CD4-positive, alpha-beta T cell treated with Interleukin-4 for 1 hour (primary cell): ENCODE measurements at regions not wholly inside any gene's neighbourhood (a gene's known extent, or its start where the extent isn't known, plus 50 kb on each side); places are given as distances from the start of the nearest gene placed in this dataset.

Experiments
- DNase-seq, 2 donors: peaks; one replicate each; pipeline ENCODE4 v3.0.0-alpha.2; 2020 to 2022

- DNase-seq = no peak
Measured at GRCh38 chr7:46393142-46393541, 472.1 kb upstream of the IGFBP3 start.

- no peak for DNase-seq
Measured at GRCh38 chr7:46391231-46392201, 470.4 kb upstream of the IGFBP3 start.

- DNase-seq = no peak
Measured at GRCh38 chr7:46390042-46390441, 469.0 kb upstream of the IGFBP3 start.

GRCh38 chr7:46389146-46389545 is 468.1 kb upstream of the IGFBP3 start:
- DNase-seq = no peak

GRCh38 chr7:46387646-46388045 is 466.6 kb upstream of the IGFBP3 start:
- DNase-seq = no peak

GRCh38 chr7:46386428-46387399 is 465.6 kb upstream of the IGFBP3 start:
- DNase-seq = no peak

- DNase-seq = no peak
Measured at GRCh38 chr7:46385662-46386309, 464.7 kb upstream of the IGFBP3 start.

- no peak for DNase-seq
Measured at GRCh38 chr7:46383605-46384004, 462.5 kb upstream of the IGFBP3 start.

GRCh38 chr7:46369933-46370654 is 449.0 kb upstream of the IGFBP3 start:
- DNase-seq = no peak

- no peak for DNase-seq
Measured at GRCh38 chr7:46368871-46369270, 447.8 kb upstream of the IGFBP3 start.

GRCh38 chr7:46366526-46366925 is 445.5 kb upstream of the IGFBP3 start:
- DNase-seq = no peak

GRCh38 chr7:46363688-46364087 is 442.6 kb upstream of the IGFBP3 start:
- no peak for DNase-seq

GRCh38 chr7:46360811-46361210 is 439.7 kb upstream of the IGFBP3 start:
- DNase-seq = no peak

GRCh38 chr7:46360296-46360695 is 439.2 kb upstream of the IGFBP3 start:
- no peak for DNase-seq

GRCh38 chr7:46357851-46358250 is 436.8 kb upstream of the IGFBP3 start:
- DNase-seq = no peak

- DNase-seq = no peak
Measured at GRCh38 chr7:46357290-46357689, 436.2 kb upstream of the IGFBP3 start.

GRCh38 chr7:46356371-46356770 is 435.3 kb upstream of the IGFBP3 start:
- DNase-seq = no peak

GRCh38 chr7:46355331-46355730 is 434.3 kb upstream of the IGFBP3 start:
- no peak for DNase-seq

- DNase-seq = peak in 1 of 2 donors; percentile 35
Measured at GRCh38 chr7:46352004-46352954, 431.2 kb upstream of the IGFBP3 start.

- DNase-seq = no peak
Measured at GRCh38 chr7:46349490-46349889, 428.4 kb upstream of the IGFBP3 start.

- no peak for DNase-seq
Measured at GRCh38 chr7:46344533-46344932, 423.5 kb upstream of the IGFBP3 start.
